HG02852 (cell line): ENCODE measurements at regions not wholly inside any gene's neighbourhood (a gene's known extent, or its start where the extent isn't known, plus 50 kb on each side); places are given as distances from the start of the nearest gene placed in this dataset.

Experiments used
- ATAC-seq: cut with Tn5 transposase; IDR thresholded peaks from one replicate; pipeline ENCODE4 v1.9.1; 2021; ENCODE audit warnings: mild to moderate bottlenecking, moderate library complexity; ENCODE audit not compliant: unreplicated experiment

- no peak for ATAC-seq
Observed at GRCh38 chr2:59654710-59655109, 898.7 kb downstream of the BCL11A start.

- ATAC-seq: no peak
Observed at GRCh38 chr2:59653164-59653563, 900.3 kb downstream of the BCL11A start.

- ATAC-seq: no peak
Observed at GRCh38 chr2:59630789-59631188, 922.7 kb downstream of the BCL11A start.

GRCh38 chr2:59627599-59627998 lies 925.9 kb downstream of the BCL11A start:
- no peak for ATAC-seq

GRCh38 chr2:59622599-59623308 lies 930.7 kb downstream of the BCL11A start:
- ATAC-seq: no peak

- ATAC-seq: no peak
Observed at GRCh38 chr2:59604123-59604522, 949.3 kb downstream of the BCL11A start.

GRCh38 chr2:59594671-59595222 lies 958.7 kb downstream of the BCL11A start:
- ATAC-seq: peak; percentile 75

GRCh38 chr2:59590798-59591197 lies 962.7 kb downstream of the BCL11A start:
- ATAC-seq: no peak

- ATAC-seq: no peak
Observed at GRCh38 chr2:59589881-59590280, 963.6 kb downstream of the BCL11A start.

GRCh38 chr2:59588286-59588685 lies 965.2 kb downstream of the BCL11A start:
- no peak for ATAC-seq

- no peak for ATAC-seq
Observed at GRCh38 chr2:59586176-59586575, 967.3 kb downstream of the BCL11A start.

GRCh38 chr2:59585655-59586054 lies 967.8 kb downstream of the BCL11A start:
- no peak for ATAC-seq

- no peak for ATAC-seq
Observed at GRCh38 chr2:59584958-59585357, 968.5 kb downstream of the BCL11A start.

GRCh38 chr2:59583173-59583765 lies 970.2 kb downstream of the BCL11A start:
- ATAC-seq: no peak

GRCh38 chr2:59578349-59578748 lies 975.1 kb downstream of the BCL11A start:
- ATAC-seq: no peak

GRCh38 chr2:59575191-59575590 lies 978.3 kb downstream of the BCL11A start:
- ATAC-seq: no peak

- no peak for ATAC-seq
Observed at GRCh38 chr2:59572227-59572626, 981.2 kb downstream of the BCL11A start.

- ATAC-seq: no peak
Observed at GRCh38 chr2:59570818-59571217, 982.6 kb downstream of the BCL11A start.

- no peak for ATAC-seq
Observed at GRCh38 chr2:59569124-59569523, 984.3 kb downstream of the BCL11A start.

- ATAC-seq: no peak
Observed at GRCh38 chr2:59568461-59568860, 985.0 kb downstream of the BCL11A start.

GRCh38 chr2:59567151-59567550 lies 986.3 kb downstream of the BCL11A start:
- ATAC-seq: no peak

GRCh38 chr2:59566739-59567138 lies 986.7 kb downstream of the BCL11A start:
- ATAC-seq: no peak
